Ascending aorta (tissue), 2 donors: ENCODE measurements at regions not wholly inside any gene's neighbourhood (a gene's known extent, or its start where the extent isn't known, plus 50 kb on each side); places are given as distances from the start of the nearest gene placed in this dataset.

Experiments
- DNase-seq, 2 donors: peaks; one replicate each; pipeline ENCODE4 v3.0.0-alpha.2; 2019; ENCODE audit warnings: low spot score in 2 of 2
- H3K27ac ChIP-seq, 2 donors: fragments of 200-600 bp; sonication (generic); one replicate each; pipeline ENCODE4 v1.5.1; 2016 to 2017; ENCODE audit warnings: mild to moderate bottlenecking in 1 of 2
- H3K27me3 ChIP-seq: fragments of 200-600 bp; sonication (generic); one replicate; pipeline ENCODE4 v1.5.1; 2017
- H3K36me3 ChIP-seq, 2 donors: fragments of 200-600 bp; sonication (generic); one replicate each; pipeline ENCODE4 v1.5.1; 2016
- H3K4me1 ChIP-seq, 2 donors: fragments of 200-600 bp; sonication (generic); one replicate each; pipeline ENCODE4 v1.5.1; 2016 to 2017; ENCODE audit warnings: mild to moderate bottlenecking in 1 of 2
- H3K4me3 ChIP-seq, 2 donors: fragments of 200-600 bp; sonication (generic); one replicate each; pipeline ENCODE4 v1.5.1; 2016 to 2017; ENCODE audit warnings: mild to moderate bottlenecking in 1 of 2
- H3K9me3 ChIP-seq, 2 donors: fragments of 200-600 bp; sonication (generic); one replicate each; pipeline ENCODE4 v1.5.1; 2016
- CTCF ChIP-seq, 3 experiments: fragments of 200-600 bp in 2 of 3; fragments of 450-650 bp in 1 of 3; sonication (generic) in 2 of 3; IDR thresholded peaks; one replicate each; pipeline ENCODE4 v1.5.1; 2016 to 2019; ENCODE audit warnings: antibody characterized with exemption in 3 of 3, mild to moderate bottlenecking in 1 of 3, moderate library complexity in 1 of 3
- intact Hi-C: fragments of 100-400 bp; cut with DNase I; formaldehyde crosslinking; loops from one replicate; pipeline ENCODE4 v1.15.1; 2023

- intact Hi-C loops: no loop called here
Measured at GRCh38 chr10:21297603-21298383, 227.7 kb downstream of the SKIDA1 start.

GRCh38 chr10:21296575-21297355 is 228.7 kb downstream of the SKIDA1 start:
- Histone ChIP-seq H3K4me1 (peaks cover 0 to 6% of the 10 kb centered on the region in 2 donors), H3K27me3 (no peaks in the 10 kb centered on the region), H3K9me3 (no peaks in the 10 kb centered on the region), H3K27ac (no peak overlapping the region), H3K36me3 (no peaks in the 10 kb centered on the region), H3K4me3 (no peak overlapping the region)
- DNase-seq: no peak
- TF ChIP-seq CTCF (IDR thresholded peaks at IDR 0.05): no peak
- intact Hi-C loops: no loop called here

More at GRCh38 chr10:21297603-21298383, 227.7 kb downstream of the SKIDA1 start:
- Histone ChIP-seq H3K27ac (no peak overlapping the region), H3K9me3 (no peaks in the 10 kb centered on the region), H3K36me3 (no peaks in the 10 kb centered on the region), H3K4me1 (peaks cover 0 to 2% of the 10 kb centered on the region in 2 donors), H3K27me3 (no peaks in the 10 kb centered on the region), H3K4me3 (no peak overlapping the region)
- TF ChIP-seq CTCF (IDR thresholded peaks at IDR 0.05): no peak
- DNase-seq: no peak

GRCh38 chr10:21293518-21294356 is 231.7 kb downstream of the SKIDA1 start:
- no peak for TF ChIP-seq CTCF (IDR thresholded peaks at IDR 0.05)
- H3K27ac ChIP-seq: no peak overlapping the region
- H3K27me3 ChIP-seq: no peaks in the 10 kb centered on the region
- intact Hi-C loops: loop anchor here (5.0 kb wide), 1 partner anchor 204 kb away; no protein-coding TSS in a partner anchor
- no peaks in the 10 kb centered on the region for H3K36me3 ChIP-seq
- H3K4me3 ChIP-seq: no peak overlapping the region
- no peak for DNase-seq
- no peaks in the 10 kb centered on the region for H3K9me3 ChIP-seq
- peaks cover 0 to 6% of the 10 kb centered on the region in 2 donors for H3K4me1 ChIP-seq

- intact Hi-C loops: loop anchor here (5.0 kb wide), 1 partner anchor 204 kb away; no protein-coding TSS in a partner anchor
- peak in 1 of 2 donors; percentile 85 for DNase-seq
- no peak overlapping the region for H3K27ac ChIP-seq
Measured at GRCh38 chr10:21292763-21293517, 232.5 kb downstream of the SKIDA1 start.

More at GRCh38 chr10:21292763-21293517, 232.5 kb downstream of the SKIDA1 start:
- H3K27me3 ChIP-seq: no peaks in the 10 kb centered on the region
- H3K4me3 ChIP-seq: peak overlapping the region; percentile 27 to 47
- TF ChIP-seq CTCF (IDR thresholded peaks at IDR 0.05): no peak
- H3K9me3 ChIP-seq: no peaks in the 10 kb centered on the region
- H3K4me1 ChIP-seq: peaks cover 0 to 6% of the 10 kb centered on the region in 2 donors
- no peaks in the 10 kb centered on the region for H3K36me3 ChIP-seq
